Duodenal mucosa (tissue), 2 donors: ENCODE measurements at regions not wholly inside any gene's neighbourhood (a gene's known extent, or its start where the extent isn't known, plus 50 kb on each side); places are given as distances from the start of the nearest gene placed in this dataset.
A peak's percentile ranks its signal among the peaks of the same experiment; 100 is the strongest.

ENCODE experiments used
- H3K27ac ChIP-seq: one replicate; pipeline ENCODE4 v1.7.0; 2013; ENCODE audit warnings: low read depth, low read length
- H3K27me3 ChIP-seq, 2 donors: one replicate each; pipeline ENCODE4 v1.7.0; 2013; ENCODE audit warnings: low read length in 2 of 2, control low read depth in 1 of 2; ENCODE audit not compliant: insufficient read depth in 2 of 2, control insufficient read depth in 1 of 2
- H3K36me3 ChIP-seq, 2 donors: one replicate each; pipeline ENCODE4 v1.7.0; 2013; ENCODE audit warnings: low read length in 2 of 2, control low read depth in 1 of 2; ENCODE audit not compliant: insufficient read depth in 2 of 2, control insufficient read depth in 1 of 2
- H3K4me1 ChIP-seq, 2 donors: one replicate each; pipeline ENCODE4 v1.7.0; 2013; ENCODE audit warnings: low read length in 2 of 2, control low read depth in 1 of 2; ENCODE audit not compliant: insufficient read depth in 2 of 2, control insufficient read depth in 1 of 2
- H3K4me3 ChIP-seq, 2 donors: one replicate each; pipeline ENCODE4 v1.7.0; 2013; ENCODE audit warnings: low read length in 2 of 2, low read depth in 1 of 2
- H3K9ac ChIP-seq, 2 donors: one replicate each; pipeline ENCODE4 v1.7.0; 2013; ENCODE audit warnings: low read length in 2 of 2, low read depth in 1 of 2
- H3K9me3 ChIP-seq, 2 donors: one replicate each; pipeline ENCODE4 v1.7.0; 2013; ENCODE audit warnings: low read length in 2 of 2, control low read depth in 1 of 2; ENCODE audit not compliant: control insufficient read depth in 1 of 2

GRCh38 chr18:23383494-23383893 lies 69.6 kb upstream of the RIOK3 start:
- Histone ChIP-seq H3K9ac (no peak overlapping the region), H3K9me3 (no peaks in the 10 kb centered on the region), H3K36me3 (no peaks in the 10 kb centered on the region), H3K27me3 (no peaks in the 10 kb centered on the region), H3K27ac (no peak overlapping the region), H3K4me3 (no peak overlapping the region), H3K4me1 (peaks cover 6 to 10% of the 10 kb centered on the region in 2 donors)

- no peak overlapping the region for H3K9ac ChIP-seq
- no peak overlapping the region for H3K27ac ChIP-seq
- peak overlapping the region in 1 of 2 donors; percentile 3 for H3K4me3 ChIP-seq
- no peaks in the 10 kb centered on the region for H3K27me3 ChIP-seq
- H3K9me3 ChIP-seq: no peaks in the 10 kb centered on the region
- peaks cover 3 to 8% of the 10 kb centered on the region in 2 donors for H3K4me1 ChIP-seq
- no peaks in the 10 kb centered on the region for H3K36me3 ChIP-seq
Observed at GRCh38 chr18:23384778-23385736, 68.0 kb upstream of the RIOK3 start.

- Histone ChIP-seq H3K9me3 (no peaks in the 10 kb centered on the region), H3K9ac (no peak overlapping the region), H3K27me3 (no peaks in the 10 kb centered on the region), H3K4me1 (peaks cover 3 to 8% of the 10 kb centered on the region in 2 donors), H3K27ac (no peak overlapping the region), H3K36me3 (no peaks in the 10 kb centered on the region), H3K4me3 (no peak overlapping the region)
Observed at GRCh38 chr18:23386317-23386716, 66.8 kb upstream of the RIOK3 start.

GRCh38 chr18:23387265-23387664 lies 65.8 kb upstream of the RIOK3 start:
- Histone ChIP-seq H3K36me3 (no peaks in the 10 kb centered on the region), H3K27ac (no peak overlapping the region), H3K27me3 (no peaks in the 10 kb centered on the region), H3K9ac (no peak overlapping the region), H3K4me3 (no peak overlapping the region), H3K4me1 (peaks cover 3 to 8% of the 10 kb centered on the region in 2 donors), H3K9me3 (no peaks in the 10 kb centered on the region)

GRCh38 chr18:23388357-23388756 lies 64.7 kb upstream of the RIOK3 start:
- H3K4me3 ChIP-seq: no peak overlapping the region
- no peak overlapping the region for H3K27ac ChIP-seq
- H3K27me3 ChIP-seq: no peaks in the 10 kb centered on the region
- H3K9ac ChIP-seq: no peak overlapping the region
- peaks cover 3 to 8% of the 10 kb centered on the region in 2 donors for H3K4me1 ChIP-seq
- H3K9me3 ChIP-seq: no peaks in the 10 kb centered on the region
- no peaks in the 10 kb centered on the region for H3K36me3 ChIP-seq

- Histone ChIP-seq H3K4me1 (no peaks in the 10 kb centered on the region), H3K27me3 (no peaks in the 10 kb centered on the region), H3K9ac (no peak overlapping the region), H3K27ac (no peak overlapping the region), H3K9me3 (no peaks in the 10 kb centered on the region), H3K4me3 (no peak overlapping the region), H3K36me3 (no peaks in the 10 kb centered on the region)
Observed at GRCh38 chr18:23391156-23391555, 61.9 kb upstream of the RIOK3 start.

- Histone ChIP-seq H3K4me3 (no peak overlapping the region), H3K27ac (no peak overlapping the region)
Observed at GRCh38 chr18:23397907-23398306, 55.2 kb upstream of the RIOK3 start.

GRCh38 chr18:23398401-23398800 lies 54.7 kb upstream of the RIOK3 start:
- Histone ChIP-seq H3K27ac (no peak overlapping the region), H3K27me3 (no peaks in the 10 kb centered on the region), H3K9me3 (no peaks in the 10 kb centered on the region), H3K4me1 (peaks cover 4 to 11% of the 10 kb centered on the region in 2 donors), H3K9ac (no peak overlapping the region), H3K36me3 (no peaks in the 10 kb centered on the region), H3K4me3 (no peak overlapping the region)

More at GRCh38 chr18:23397907-23398306, 55.2 kb upstream of the RIOK3 start:
- no peaks in the 10 kb centered on the region for H3K36me3 ChIP-seq
- no peak overlapping the region for H3K9ac ChIP-seq
- H3K4me1 ChIP-seq: peaks cover 4 to 11% of the 10 kb centered on the region in 2 donors
- no peaks in the 10 kb centered on the region for H3K9me3 ChIP-seq
- no peaks in the 10 kb centered on the region for H3K27me3 ChIP-seq

- H3K9ac ChIP-seq: no peak overlapping the region
- H3K27me3 ChIP-seq: no peaks in the 10 kb centered on the region
- H3K27ac ChIP-seq: no peak overlapping the region
- no peaks in the 10 kb centered on the region for H3K9me3 ChIP-seq
- H3K4me1 ChIP-seq: peaks cover 4 to 11% of the 10 kb centered on the region in 2 donors
- H3K36me3 ChIP-seq: no peaks in the 10 kb centered on the region
- no peak overlapping the region for H3K4me3 ChIP-seq
Observed at GRCh38 chr18:23399067-23399466, 54.0 kb upstream of the RIOK3 start.

- no peak overlapping the region for H3K4me3 ChIP-seq
- H3K9me3 ChIP-seq: no peaks in the 10 kb centered on the region
- no peaks in the 10 kb centered on the region for H3K36me3 ChIP-seq
- H3K9ac ChIP-seq: no peak overlapping the region
- no peak overlapping the region for H3K27ac ChIP-seq
- H3K27me3 ChIP-seq: no peaks in the 10 kb centered on the region
- peaks cover 4 to 11% of the 10 kb centered on the region in 2 donors for H3K4me1 ChIP-seq
Observed at GRCh38 chr18:23400918-23401317, 52.2 kb upstream of the RIOK3 start.
